ENCODE measurements at regions not wholly inside any gene's neighbourhood (a gene's known extent, or its start where the extent isn't known, plus 50 kb on each side); places are given as distances from the start of the nearest gene placed in this dataset.
"Not testable (repeated sequence)": the region's sequence is repeated elsewhere in the genome, so short reads cannot be mapped to it uniquely, and the experiment has no call there.

DNA sequence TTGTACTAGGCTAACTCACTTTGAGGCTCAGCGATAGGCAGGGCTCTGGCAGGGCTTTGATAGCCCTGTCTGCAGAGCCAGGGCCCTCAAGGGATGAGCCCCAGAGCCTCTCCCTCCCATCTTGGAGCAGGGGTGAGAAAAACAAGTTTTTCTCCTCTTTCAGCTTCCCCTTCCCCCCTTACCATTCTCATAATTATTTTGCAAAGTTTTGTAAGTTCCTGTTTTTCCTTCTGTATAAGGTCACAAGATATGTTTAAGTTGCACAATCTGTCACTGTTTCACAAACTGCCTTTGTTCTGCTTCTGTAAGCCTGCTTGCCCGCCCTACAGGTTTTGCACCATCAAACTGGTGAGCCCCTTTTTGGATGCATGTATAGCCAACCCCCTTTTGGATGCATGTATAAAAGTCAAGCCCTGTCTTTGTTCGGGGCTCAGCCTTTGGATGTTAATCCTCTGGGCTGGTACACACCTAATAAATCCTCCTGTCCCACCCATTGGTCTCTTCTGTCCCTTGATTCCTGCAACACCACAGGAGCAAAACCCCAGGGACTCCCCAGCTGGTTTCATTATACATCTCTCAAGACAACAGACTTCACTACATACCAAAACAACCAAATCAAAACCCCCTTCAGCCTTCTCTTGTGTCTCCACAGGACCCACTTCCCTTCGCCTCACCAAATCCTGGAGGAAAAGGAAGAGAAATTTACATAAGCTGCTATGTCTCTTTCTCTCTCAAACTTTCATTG lies 52.5 kb upstream of the RESF1 start:
- TF ChIP-seq, protein P1, sequence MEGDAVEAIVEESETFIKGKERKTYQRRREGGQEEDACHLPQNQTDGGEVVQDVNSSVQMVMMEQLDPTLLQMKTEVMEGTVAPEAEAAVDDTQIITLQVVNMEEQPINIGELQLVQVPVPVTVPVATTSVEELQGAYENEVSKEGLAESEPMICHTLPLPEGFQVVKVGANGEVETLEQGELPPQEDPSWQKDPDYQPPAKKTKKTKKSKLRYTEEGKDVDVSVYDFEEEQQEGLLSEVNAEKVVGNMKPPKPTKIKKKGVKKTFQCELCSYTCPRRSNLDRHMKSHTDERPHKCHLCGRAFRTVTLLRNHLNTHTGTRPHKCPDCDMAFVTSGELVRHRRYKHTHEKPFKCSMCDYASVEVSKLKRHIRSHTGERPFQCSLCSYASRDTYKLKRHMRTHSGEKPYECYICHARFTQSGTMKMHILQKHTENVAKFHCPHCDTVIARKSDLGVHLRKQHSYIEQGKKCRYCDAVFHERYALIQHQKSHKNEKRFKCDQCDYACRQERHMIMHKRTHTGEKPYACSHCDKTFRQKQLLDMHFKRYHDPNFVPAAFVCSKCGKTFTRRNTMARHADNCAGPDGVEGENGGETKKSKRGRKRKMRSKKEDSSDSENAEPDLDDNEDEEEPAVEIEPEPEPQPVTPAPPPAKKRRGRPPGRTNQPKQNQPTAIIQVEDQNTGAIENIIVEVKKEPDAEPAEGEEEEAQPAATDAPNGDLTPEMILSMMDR (IDR thresholded peaks at IDR 0.05; ENCODE audit: low read depth, low read length), result no peak
- no peak for DNase-seq (ENCODE audit: extremely low read depth, low read depth)

DNA sequence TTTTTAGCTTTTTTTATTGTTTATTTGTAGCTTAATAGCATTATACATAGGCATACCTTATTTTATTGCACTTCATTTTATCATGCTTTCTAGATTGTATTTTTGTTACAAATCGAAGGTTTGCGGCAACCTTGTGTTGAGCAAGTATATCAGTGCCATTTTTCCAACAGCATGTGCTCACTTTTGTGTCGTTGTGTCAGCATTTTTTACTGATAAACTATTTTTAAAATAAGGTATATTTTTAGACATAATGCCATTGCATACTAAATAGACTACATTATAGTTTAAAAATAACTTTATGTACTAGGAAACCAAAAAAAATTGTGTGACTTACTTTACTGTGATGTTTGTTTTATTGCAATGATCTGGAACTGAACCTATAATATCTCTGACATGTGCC lies 56.2 kb upstream of the RESF1 start:
- no peak for DNase-seq (ENCODE audit: extremely low read depth, low read depth)
- TF ChIP-seq, protein P1 (IDR thresholded peaks at IDR 0.05; ENCODE audit: low read depth, low read length), result no peak

DNA sequence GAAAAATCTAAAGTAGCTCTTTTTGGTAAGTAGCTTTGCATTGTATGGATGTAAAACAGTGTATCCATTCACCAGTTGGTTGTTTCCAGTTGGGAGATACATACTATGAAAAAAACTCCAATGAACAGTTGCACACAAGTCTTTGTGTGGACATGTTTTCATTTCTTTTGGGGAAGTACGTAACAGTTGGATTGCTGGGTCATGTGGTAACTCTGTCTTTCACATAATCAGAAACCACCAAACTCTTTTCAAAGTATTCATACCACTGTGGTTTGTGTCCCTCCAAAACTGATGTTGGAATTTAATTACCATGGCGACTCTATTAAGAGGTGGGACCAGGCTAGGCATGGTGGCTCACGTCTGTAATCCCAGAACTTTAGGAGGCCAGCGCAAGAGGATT lies 58.9 kb upstream of the RESF1 start:
- DNase-seq (ENCODE audit: extremely low read depth, low read depth), result no peak
- TF ChIP-seq, protein P1 (IDR thresholded peaks at IDR 0.05; ENCODE audit: low read depth, low read length), result no peak

DNA sequence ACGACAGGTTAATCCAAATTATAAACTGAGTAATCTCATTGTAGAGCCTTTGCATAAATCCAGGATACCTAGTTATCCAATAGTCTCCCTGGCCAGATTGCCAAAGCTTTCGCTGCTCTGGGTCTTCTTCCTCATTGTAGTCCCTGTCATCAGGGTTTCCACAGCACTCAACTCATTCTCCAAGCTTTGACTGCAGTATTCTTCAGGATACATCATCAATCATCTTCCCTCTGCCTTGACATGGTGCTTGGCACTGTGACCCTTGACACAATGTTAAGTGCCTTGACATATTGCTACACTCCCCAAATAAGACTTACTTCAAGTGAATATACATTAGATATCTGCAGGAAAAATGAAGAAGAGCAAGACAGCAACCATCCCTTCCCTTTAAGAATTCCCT lies 60.1 kb upstream of the RESF1 start:
- TF ChIP-seq, protein P1 (IDR thresholded peaks at IDR 0.05; ENCODE audit: low read depth, low read length), result no peak
- no peak for DNase-seq (ENCODE audit: extremely low read depth, low read depth)

DNA sequence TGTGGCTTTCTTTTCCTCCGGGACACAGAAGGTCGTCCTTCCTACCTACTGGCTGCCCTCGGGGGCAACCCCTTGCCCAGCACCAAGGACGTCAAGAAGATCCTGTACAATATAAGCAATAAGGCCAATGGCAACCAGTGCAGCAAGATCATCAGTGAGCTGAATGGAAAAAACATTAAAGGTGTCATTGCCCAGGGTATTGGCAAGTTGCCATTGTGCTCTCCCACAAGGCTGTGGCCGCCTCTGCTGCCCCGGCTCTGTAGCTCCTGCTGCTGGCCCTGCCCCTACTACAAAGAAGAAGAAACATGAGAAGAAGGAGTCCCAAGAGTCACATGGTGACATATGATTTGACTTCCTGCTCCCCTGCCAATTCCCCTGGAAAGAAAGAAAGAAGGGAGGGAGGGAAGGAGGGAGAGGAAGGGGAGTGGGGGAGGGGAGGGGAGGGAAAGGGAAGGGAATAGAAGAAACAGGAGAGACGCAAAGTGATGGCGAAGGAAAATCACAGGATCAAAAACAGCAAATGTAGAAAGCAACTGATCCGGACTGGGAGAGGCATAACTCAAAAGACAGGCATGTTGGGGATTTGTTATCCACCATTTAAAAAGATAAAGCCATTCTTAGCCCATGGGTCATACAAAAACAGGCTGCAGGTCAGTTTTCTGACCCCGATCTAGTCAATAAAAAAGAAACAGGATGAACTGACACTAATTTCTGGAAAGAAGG lies 61.3 kb upstream of the RESF1 start:
- DNase-seq (ENCODE audit: extremely low read depth, low read depth), result no peak
- TF ChIP-seq, protein P1 (IDR thresholded peaks at IDR 0.05; ENCODE audit: low read depth, low read length), result no peak

DNA sequence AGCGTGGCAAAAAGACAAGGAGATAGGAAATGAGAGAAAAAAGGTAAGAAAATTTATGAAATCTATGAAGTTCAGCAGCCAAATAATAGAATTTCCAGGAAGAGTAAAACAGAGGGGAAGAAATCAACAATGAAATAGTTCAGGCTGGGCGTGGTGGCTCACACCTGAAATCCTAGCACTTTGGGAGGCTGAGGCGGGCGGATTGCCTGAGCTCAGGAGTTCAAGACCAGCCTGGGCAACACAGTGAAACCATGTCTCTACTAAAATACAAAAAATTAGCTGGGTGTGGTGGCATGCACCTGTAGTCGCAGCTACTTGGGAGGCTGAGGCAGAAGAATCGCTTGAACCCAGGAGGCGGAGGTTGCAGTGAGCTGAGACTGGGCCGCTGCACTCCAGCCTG lies 62.1 kb upstream of the RESF1 start:
- not testable (repeated sequence) for DNase-seq (ENCODE audit: extremely low read depth, low read depth)

DNA sequence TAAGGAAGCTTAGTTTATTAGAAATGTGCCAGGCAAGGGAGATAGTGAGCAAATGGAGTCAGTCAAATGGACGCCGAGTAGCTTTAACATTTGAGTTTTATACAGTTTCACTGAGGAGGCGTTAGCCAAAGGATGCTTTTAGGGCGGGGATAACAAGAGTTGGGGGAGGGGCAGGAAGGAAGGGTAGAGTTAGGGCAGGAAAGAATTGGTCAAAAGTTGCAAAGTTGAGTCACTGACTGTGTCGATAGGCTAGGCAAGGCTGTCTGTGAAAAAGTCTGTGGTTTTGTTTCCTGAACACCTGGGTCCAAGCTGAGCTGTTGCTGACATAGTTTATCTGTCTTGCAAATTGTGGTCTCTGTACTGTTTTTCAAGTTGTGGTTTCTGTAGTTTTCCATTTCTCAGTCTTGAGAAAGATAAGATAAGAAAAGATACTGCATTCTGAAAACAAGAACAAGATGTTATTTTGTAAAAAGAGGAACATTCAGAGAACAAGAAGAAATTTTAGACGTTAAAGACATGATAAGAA lies 62.6 kb upstream of the RESF1 start:
- TF ChIP-seq, protein P1 (IDR thresholded peaks at IDR 0.05; ENCODE audit: low read depth, low read length), result no peak
- DNase-seq (ENCODE audit: extremely low read depth, low read depth), result no peak

All from AG09319 (cell line).